ENCODE measurements at regions not wholly inside any gene's neighbourhood (a gene's known extent, or its start where the extent isn't known, plus 50 kb on each side); places are given as distances from the start of the nearest gene placed in this dataset.

DNA sequence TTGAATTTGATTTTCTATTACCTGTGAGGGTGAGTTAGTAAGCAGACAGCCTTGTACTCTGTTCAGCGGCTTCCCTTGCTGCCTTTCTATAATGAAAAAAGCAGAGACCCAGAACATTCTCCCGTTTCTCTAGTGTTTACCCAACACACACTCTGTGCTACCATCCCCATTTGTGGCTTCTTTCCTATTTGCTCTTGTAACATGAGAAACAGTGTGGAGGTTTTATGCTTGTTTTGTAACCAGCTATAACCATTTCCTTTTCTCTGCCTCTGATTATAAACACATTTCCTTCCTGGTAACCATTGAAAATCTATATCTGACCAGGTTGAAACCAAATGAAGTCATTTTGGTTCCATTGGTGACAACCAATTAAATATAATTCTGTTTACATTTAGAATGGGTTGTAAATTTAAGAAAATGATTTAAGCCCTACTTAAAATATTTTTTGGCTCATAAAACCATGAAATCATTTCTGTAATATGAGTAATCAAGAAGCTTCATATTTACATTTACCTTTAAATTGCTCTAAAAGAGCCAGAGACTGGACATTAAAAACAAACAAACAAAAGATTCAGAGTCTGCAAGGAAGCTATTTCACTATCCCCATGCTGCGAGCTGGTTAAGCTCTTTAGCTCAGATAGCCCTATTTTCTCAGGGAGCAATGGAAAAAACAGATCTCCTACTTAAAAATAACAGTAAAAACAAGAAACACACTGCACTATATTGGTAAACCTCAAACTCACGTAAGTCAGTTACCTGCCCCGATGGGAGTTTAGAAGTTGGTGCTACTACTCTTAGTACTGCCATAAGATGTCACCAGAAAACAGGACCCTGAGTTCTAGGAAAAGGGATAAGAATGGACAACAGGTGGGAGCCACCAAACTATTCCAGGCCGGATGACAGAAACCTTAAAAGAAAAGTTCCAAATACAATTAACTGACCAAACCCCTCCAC lies 206.5 kb upstream of the EEA1 start:
- CTCF ChIA-PET: no interaction called here
- H3K4me1 ChIP-seq (ENCODE audit: insufficient read depth, low read length, poor library complexity, severe bottlenecking): peaks cover 27% of the 10 kb centered on the region
- H3K4me3 ChIP-seq (ENCODE audit: low read depth, low read length, poor library complexity, severe bottlenecking): no peak overlapping the region
- POLR2A ChIA-PET (ENCODE audit: low non-redundant PET): no interaction called here
- peak; percentile 30 for DNase-seq (ENCODE audit: low spot score)
- H3K27me3 ChIP-seq (replicated peaks; ENCODE audit: insufficient read depth, low read depth, low read length, poor library complexity): no peaks in the 10 kb centered on the region
- intact Hi-C loops (cut with micrococcal nuclease; ENCODE audit: unreplicated experiment): no loop called here
- no peaks in the 10 kb centered on the region for H3K9me3 ChIP-seq (ENCODE audit: low read depth, low read length, poor library complexity, severe bottlenecking)
- no peaks in the 10 kb centered on the region for H3K36me3 ChIP-seq (ENCODE audit: insufficient read depth, low read length, poor library complexity, severe bottlenecking)
- TF ChIP-seq, protein P1, sequence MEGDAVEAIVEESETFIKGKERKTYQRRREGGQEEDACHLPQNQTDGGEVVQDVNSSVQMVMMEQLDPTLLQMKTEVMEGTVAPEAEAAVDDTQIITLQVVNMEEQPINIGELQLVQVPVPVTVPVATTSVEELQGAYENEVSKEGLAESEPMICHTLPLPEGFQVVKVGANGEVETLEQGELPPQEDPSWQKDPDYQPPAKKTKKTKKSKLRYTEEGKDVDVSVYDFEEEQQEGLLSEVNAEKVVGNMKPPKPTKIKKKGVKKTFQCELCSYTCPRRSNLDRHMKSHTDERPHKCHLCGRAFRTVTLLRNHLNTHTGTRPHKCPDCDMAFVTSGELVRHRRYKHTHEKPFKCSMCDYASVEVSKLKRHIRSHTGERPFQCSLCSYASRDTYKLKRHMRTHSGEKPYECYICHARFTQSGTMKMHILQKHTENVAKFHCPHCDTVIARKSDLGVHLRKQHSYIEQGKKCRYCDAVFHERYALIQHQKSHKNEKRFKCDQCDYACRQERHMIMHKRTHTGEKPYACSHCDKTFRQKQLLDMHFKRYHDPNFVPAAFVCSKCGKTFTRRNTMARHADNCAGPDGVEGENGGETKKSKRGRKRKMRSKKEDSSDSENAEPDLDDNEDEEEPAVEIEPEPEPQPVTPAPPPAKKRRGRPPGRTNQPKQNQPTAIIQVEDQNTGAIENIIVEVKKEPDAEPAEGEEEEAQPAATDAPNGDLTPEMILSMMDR (conservative IDR thresholded peaks at IDR 0.05; ENCODE audit: low read depth, low read length): no peak
- peak overlapping the region; percentile 59 for H3K27ac ChIP-seq (ENCODE audit: low read depth, low read length, poor library complexity, severe bottlenecking)
- BruUV-seq (replicated peaks): no TSS peak

GRCh38 chr12:93136253-93137055 lies 207.4 kb upstream of the EEA1 start:
- CTCF ChIA-PET: no interaction called here
- Histone ChIP-seq H3K36me3 (ENCODE audit: insufficient read depth, low read length, poor library complexity, severe bottlenecking) (no peaks in the 10 kb centered on the region), H3K9me3 (ENCODE audit: low read depth, low read length, poor library complexity, severe bottlenecking) (no peaks in the 10 kb centered on the region), H3K4me3 (ENCODE audit: low read depth, low read length, poor library complexity, severe bottlenecking) (no peak overlapping the region), H3K27ac (ENCODE audit: low read depth, low read length, poor library complexity, severe bottlenecking) (peak overlapping the region; percentile 59), H3K4me1 (ENCODE audit: insufficient read depth, low read length, poor library complexity, severe bottlenecking) (peaks cover 27% of the 10 kb centered on the region), H3K27me3 (replicated peaks; ENCODE audit: insufficient read depth, low read depth, low read length, poor library complexity) (no peaks in the 10 kb centered on the region)
- no peak for DNase-seq (ENCODE audit: low spot score)
- no peak for TF ChIP-seq EZH2 (IDR thresholded peaks at IDR 0.05; ENCODE audit: borderline replicate concordance, low read depth, low read length, poor library complexity, severe bottlenecking)
- TF ChIP-seq, protein P1 (conservative IDR thresholded peaks at IDR 0.05; ENCODE audit: low read depth, low read length): no peak
- intact Hi-C loops (cut with micrococcal nuclease; ENCODE audit: unreplicated experiment): no loop called here
- BruUV-seq (replicated peaks): no TSS peak
- POLR2A ChIA-PET (ENCODE audit: low non-redundant PET): no interaction called here

- DNase-seq (ENCODE audit: low spot score): no peak
- no peak for TF ChIP-seq EZH2 (IDR thresholded peaks at IDR 0.05; ENCODE audit: borderline replicate concordance, low read depth, low read length, poor library complexity, severe bottlenecking)
- TF ChIP-seq, protein P1 (conservative IDR thresholded peaks at IDR 0.05; ENCODE audit: low read depth, low read length): no peak
- no peaks in the 10 kb centered on the region for H3K27me3 ChIP-seq (replicated peaks; ENCODE audit: insufficient read depth, low read depth, low read length, poor library complexity)
- POLR2A ChIA-PET (ENCODE audit: low non-redundant PET): no interaction called here
- H3K36me3 ChIP-seq (ENCODE audit: insufficient read depth, low read length, poor library complexity, severe bottlenecking): no peaks in the 10 kb centered on the region
- CTCF ChIA-PET: no interaction called here
- BruUV-seq (replicated peaks): no TSS peak
- no peak overlapping the region for H3K27ac ChIP-seq (ENCODE audit: low read depth, low read length, poor library complexity, severe bottlenecking)
- H3K4me1 ChIP-seq (ENCODE audit: insufficient read depth, low read length, poor library complexity, severe bottlenecking): peaks cover 27% of the 10 kb centered on the region
- no peaks in the 10 kb centered on the region for H3K9me3 ChIP-seq (ENCODE audit: low read depth, low read length, poor library complexity, severe bottlenecking)
- intact Hi-C loops (cut with micrococcal nuclease; ENCODE audit: unreplicated experiment): no loop called here
- no peak overlapping the region for H3K4me3 ChIP-seq (ENCODE audit: low read depth, low read length, poor library complexity, severe bottlenecking)
Measured at GRCh38 chr12:93137656-93138612, 208.8 kb upstream of the EEA1 start.
